Subcutaneous abdominal adipose tissue (tissue), 5 donors: ENCODE measurements at regions not wholly inside any gene's neighbourhood (a gene's known extent, or its start where the extent isn't known, plus 50 kb on each side); places are given as distances from the start of the nearest gene placed in this dataset.

Source experiments
- H3K27ac ChIP-seq: one replicate; pipeline ENCODE4 v1.7.0; 2013; ENCODE audit warnings: low read depth, mild to moderate bottlenecking, inconsistent platforms, low read length, moderate library complexity
- H3K27me3 ChIP-seq, 5 donors: one replicate each; pipeline ENCODE4 v1.7.0; 2013; ENCODE audit warnings: low read length in 5 of 5, inconsistent platforms in 1 of 5; ENCODE audit not compliant: control insufficient read depth in 5 of 5, insufficient read depth in 4 of 5
- H3K36me3 ChIP-seq, 5 donors: one replicate each; pipeline ENCODE4 v1.7.0; 2013; ENCODE audit warnings: low read length in 5 of 5; ENCODE audit not compliant: control insufficient read depth in 5 of 5, insufficient read depth in 5 of 5
- H3K4me1 ChIP-seq, 5 donors: one replicate each; pipeline ENCODE4 v1.7.0; 2013; ENCODE audit warnings: low read length in 5 of 5, mild to moderate bottlenecking in 3 of 5, moderate library complexity in 1 of 5; ENCODE audit not compliant: control insufficient read depth in 5 of 5, insufficient read depth in 5 of 5
- H3K4me3 ChIP-seq, 5 donors: one replicate each; pipeline ENCODE4 v1.7.0; 2013; ENCODE audit warnings: low read length in 5 of 5, low read depth in 1 of 5
- H3K9ac ChIP-seq, 5 donors: one replicate each; pipeline ENCODE4 v1.7.0; 2013; ENCODE audit warnings: low read length in 5 of 5, mild to moderate bottlenecking in 4 of 5, moderate library complexity in 3 of 5
- H3K9me3 ChIP-seq, 5 donors: one replicate each; pipeline ENCODE4 v1.7.0; 2013; ENCODE audit warnings: low read length in 5 of 5; ENCODE audit not compliant: control insufficient read depth in 5 of 5
- donor health status: healthy.
- donor health status: healthy.
- donor health status: healthy.
- donor health status: healthy.
- donor health status: healthy.

- Histone ChIP-seq H3K36me3 (no peaks in the 10 kb centered on the region), H3K4me3 (peak overlapping the region in 1 of 5 donors; percentile 22), H3K4me1 (no peaks in the 10 kb centered on the region), H3K9me3 (peaks cover 0 to 8% (median 5%) of the 10 kb centered on the region in 5 donors), H3K27ac (no peak overlapping the region), H3K27me3 (peaks cover 8 to 27% (median 13%) of the 10 kb centered on the region in 5 donors), H3K9ac (no peak overlapping the region)
Observed at GRCh38 chr14:101151927-101152305, 248.4 kb upstream of the RTL1 start.

DNA sequence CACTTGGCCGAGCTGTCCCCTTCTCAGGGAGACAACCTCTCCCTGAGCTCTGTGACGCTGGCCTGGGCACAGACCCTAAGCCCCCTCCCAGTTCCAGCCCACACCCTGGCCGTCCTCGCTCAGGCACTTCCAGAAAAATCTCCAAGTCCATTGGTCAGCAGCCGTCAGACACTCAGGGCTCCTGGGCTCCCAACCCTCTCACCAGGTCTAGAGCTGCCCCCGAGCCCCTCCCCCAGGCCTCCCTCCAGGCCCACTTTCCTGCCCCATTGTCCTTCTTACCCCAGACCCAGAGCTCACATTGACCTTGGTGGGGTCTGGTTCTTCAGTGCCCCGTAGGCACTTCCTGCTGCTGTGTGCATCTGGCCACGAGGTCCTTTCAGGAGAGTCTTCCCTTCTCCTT lies 249.3 kb upstream of the RTL1 start:
- Histone ChIP-seq H3K9ac (no peak overlapping the region), H3K4me3 (no peak overlapping the region), H3K27me3 (peaks cover 8 to 27% (median 13%) of the 10 kb centered on the region in 5 donors), H3K4me1 (no peaks in the 10 kb centered on the region), H3K36me3 (no peaks in the 10 kb centered on the region), H3K27ac (no peak overlapping the region), H3K9me3 (peaks cover 0 to 5% (median 2%) of the 10 kb centered on the region in 5 donors)

GRCh38 chr14:101153691-101154090 lies 250.2 kb upstream of the RTL1 start:
- no peaks in the 10 kb centered on the region for H3K4me1 ChIP-seq
- H3K27me3 ChIP-seq, result peaks cover 8 to 27% (median 13%) of the 10 kb centered on the region in 5 donors
- no peak overlapping the region for H3K27ac ChIP-seq
- H3K4me3 ChIP-seq, result no peak overlapping the region
- H3K9me3 ChIP-seq, result no peaks in the 10 kb centered on the region
- no peaks in the 10 kb centered on the region for H3K36me3 ChIP-seq
- H3K9ac ChIP-seq, result no peak overlapping the region

DNA sequence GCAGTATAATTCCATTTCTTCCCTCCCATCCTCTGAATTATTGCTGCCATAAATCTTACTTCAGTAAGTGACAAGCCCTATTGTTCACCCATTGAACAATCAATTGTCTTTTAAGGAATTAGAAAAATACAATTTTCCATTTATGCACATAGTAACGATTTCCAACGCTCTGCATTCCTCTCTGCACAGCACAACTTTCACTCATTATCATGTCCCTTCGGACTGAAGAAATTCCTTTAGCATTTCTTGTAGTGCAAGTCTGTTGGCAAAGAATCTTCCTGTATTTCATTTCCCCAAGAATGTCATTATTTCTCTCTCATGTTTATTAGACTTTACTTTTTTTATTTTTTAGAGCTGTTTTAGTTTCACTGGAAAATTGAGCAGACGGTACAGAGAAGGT lies 252.1 kb upstream of the RTL1 start:
- Histone ChIP-seq H3K4me1 (no peaks in the 10 kb centered on the region), H3K4me3 (no peak overlapping the region), H3K27ac (no peak overlapping the region), H3K9me3 (no peaks in the 10 kb centered on the region), H3K9ac (no peak overlapping the region), H3K27me3 (peaks cover 6 to 19% (median 8%) of the 10 kb centered on the region in 5 donors), H3K36me3 (no peaks in the 10 kb centered on the region)

GRCh38 chr14:101167428-101167827 lies 263.9 kb upstream of the RTL1 start:
- Histone ChIP-seq H3K27me3 (no peaks in the 10 kb centered on the region), H3K9me3 (peaks cover 3 to 29% (median 14%) of the 10 kb centered on the region in 5 donors), H3K4me1 (no peaks in the 10 kb centered on the region), H3K36me3 (no peaks in the 10 kb centered on the region), H3K27ac (no peak overlapping the region), H3K9ac (no peak overlapping the region), H3K4me3 (no peak overlapping the region)

- Histone ChIP-seq H3K4me3 (no peak overlapping the region), H3K4me1 (no peaks in the 10 kb centered on the region), H3K36me3 (no peaks in the 10 kb centered on the region), H3K9ac (no peak overlapping the region), H3K27me3 (peaks cover 0 to 6% (median 0%) of the 10 kb centered on the region in 5 donors), H3K9me3 (peaks cover 3 to 36% (median 15%) of the 10 kb centered on the region in 5 donors), H3K27ac (no peak overlapping the region)
Observed at GRCh38 chr14:101169267-101169666, 265.7 kb upstream of the RTL1 start.

DNA sequence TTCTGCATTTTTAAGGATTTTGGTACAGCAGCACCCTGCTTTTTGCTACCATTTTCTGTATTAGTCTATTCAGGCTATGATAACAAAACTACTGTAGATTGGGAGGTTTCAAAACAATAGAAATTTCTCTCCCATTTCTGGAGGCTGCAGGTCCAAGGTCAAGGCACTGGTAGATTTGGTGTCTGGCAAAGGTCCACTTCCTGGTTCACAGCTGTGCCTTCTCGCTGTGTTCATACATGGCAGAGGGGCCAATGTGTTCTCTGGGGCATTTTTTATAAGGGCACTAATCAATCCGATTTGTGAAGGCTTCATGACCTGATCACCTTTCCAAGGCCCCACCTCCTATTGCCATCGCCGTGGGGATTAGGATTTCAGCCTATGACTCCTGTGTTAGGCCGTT lies 268.1 kb upstream of the RTL1 start:
- H3K4me1 ChIP-seq, result no peaks in the 10 kb centered on the region
- peaks cover 0 to 6% (median under 1%) of the 10 kb centered on the region in 5 donors for H3K27me3 ChIP-seq
- no peak overlapping the region for H3K27ac ChIP-seq
- peaks cover 3 to 22% (median 9%) of the 10 kb centered on the region in 5 donors for H3K9me3 ChIP-seq
- H3K36me3 ChIP-seq, result no peaks in the 10 kb centered on the region
- no peak overlapping the region for H3K4me3 ChIP-seq
- no peak overlapping the region for H3K9ac ChIP-seq

DNA sequence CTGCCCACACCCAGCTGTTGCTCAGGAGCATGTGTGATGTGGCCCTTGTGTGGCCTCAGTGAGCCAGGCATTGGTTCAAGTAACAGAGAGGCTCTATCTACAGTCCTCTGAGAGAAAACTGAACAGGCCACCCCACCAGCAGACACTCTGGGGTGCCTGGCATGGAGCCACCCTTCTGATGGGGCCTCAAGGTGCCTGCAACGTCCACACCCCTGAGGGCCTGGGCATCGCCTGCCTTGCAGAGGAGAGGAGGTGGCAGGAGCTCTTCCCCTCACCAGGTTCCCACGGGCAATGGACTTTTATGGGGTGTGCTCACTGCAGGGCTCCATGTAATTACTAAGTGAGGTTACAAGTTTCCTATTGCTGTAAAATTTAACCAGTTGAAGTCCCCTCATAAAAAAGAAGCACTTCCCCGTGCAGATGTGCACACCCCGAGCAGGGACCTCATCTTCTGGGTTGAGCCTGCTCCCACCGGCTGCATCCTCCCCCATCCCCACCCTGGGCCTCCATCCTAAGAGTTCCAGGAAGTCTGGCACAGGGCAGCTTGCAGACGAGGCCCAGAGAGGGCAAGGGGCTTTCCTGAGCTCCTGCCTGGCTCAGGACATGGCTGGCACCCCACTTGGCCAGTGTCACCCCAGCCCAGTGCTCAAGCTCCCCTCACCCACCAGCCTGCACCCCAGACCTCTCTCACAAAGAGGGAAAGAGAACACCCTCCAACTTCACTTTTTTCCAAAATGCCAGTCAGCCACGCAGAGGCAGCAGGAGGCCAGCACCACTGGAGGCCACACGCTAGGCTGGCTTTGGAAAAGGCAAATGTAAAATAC lies 270.4 kb upstream of the RTL1 start:
- H3K9me3 ChIP-seq, result peaks cover 0 to 10% (median 2%) of the 10 kb centered on the region in 5 donors
- no peaks in the 10 kb centered on the region for H3K36me3 ChIP-seq
- H3K27me3 ChIP-seq, result peaks cover 0 to 6% (median 4%) of the 10 kb centered on the region in 5 donors
- H3K9ac ChIP-seq, result no peak overlapping the region
- no peaks in the 10 kb centered on the region for H3K4me1 ChIP-seq
- H3K27ac ChIP-seq, result no peak overlapping the region
- no peak overlapping the region for H3K4me3 ChIP-seq

- H3K4me3 ChIP-seq, result no peak overlapping the region
- H3K27ac ChIP-seq, result no peak overlapping the region
- H3K36me3 ChIP-seq, result no peaks in the 10 kb centered on the region
- H3K27me3 ChIP-seq, result peaks cover 0 to 6% (median 4%) of the 10 kb centered on the region in 5 donors
- no peaks in the 10 kb centered on the region for H3K4me1 ChIP-seq
- H3K9me3 ChIP-seq, result peaks cover 0 to 7% (median 0%) of the 10 kb centered on the region in 5 donors
- no peak overlapping the region for H3K9ac ChIP-seq
Observed at GRCh38 chr14:101174522-101174838, 271.0 kb upstream of the RTL1 start.

DNA sequence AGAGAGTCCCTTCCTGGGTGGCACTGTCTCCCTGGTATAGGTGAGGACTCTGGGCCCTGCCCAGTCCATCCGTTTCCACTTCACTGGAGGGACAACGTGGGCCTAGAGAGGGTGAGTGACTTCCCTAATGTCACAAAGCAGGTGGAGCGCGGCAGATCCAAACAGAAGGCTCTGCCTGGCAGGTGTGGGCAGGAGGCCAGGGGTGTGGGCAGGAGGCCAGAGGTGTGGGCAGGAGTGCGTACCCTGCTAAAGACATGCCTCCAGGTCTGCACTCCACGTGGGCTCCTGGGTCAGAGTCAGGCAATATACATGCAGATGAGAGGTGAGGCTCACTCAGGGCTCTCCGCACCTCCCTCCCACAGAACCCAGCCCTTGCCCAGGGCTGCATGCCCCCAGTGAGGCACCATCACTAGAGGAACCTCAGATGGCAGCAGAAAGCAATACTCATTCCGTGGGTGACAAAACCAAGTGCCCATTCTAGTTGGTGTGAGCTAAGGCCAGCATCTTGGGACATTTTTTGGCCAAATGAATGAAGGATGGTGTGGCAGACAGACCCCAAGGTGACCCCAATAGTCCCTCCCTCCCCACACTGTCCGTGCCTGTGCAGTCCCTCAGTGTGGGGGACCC lies 271.6 kb upstream of the RTL1 start:
- Histone ChIP-seq H3K4me1 (no peaks in the 10 kb centered on the region), H3K36me3 (no peaks in the 10 kb centered on the region), H3K27me3 (peaks cover 0 to 6% (median 4%) of the 10 kb centered on the region in 5 donors), H3K9ac (no peak overlapping the region), H3K27ac (no peak overlapping the region), H3K4me3 (no peak overlapping the region), H3K9me3 (peaks cover under 1 to 13% (median 4%) of the 10 kb centered on the region in 5 donors)
